Keratinocyte (primary cell): ENCODE measurements at regions not wholly inside any gene's neighbourhood (a gene's known extent, or its start where the extent isn't known, plus 50 kb on each side); places are given as distances from the start of the nearest gene placed in this dataset.

Source experiments
- EZH2 ChIP-seq: IDR thresholded peaks from one replicate; pipeline ENCODE4 v1.6.1; 2012; ENCODE audit warnings: inconsistent platforms, mild to moderate bottlenecking, low read length, moderate library complexity
- TF ChIP-seq, protein P1 (sequence below), 3 experiments: IDR thresholded peaks in 1 of 3; conservative IDR thresholded peaks in 1 of 3; optimal IDR thresholded peaks in 1 of 3; 2 replicates in 2 of 3; 3 replicates in 1 of 3; pipeline versions ENCODE3 to v1.5.1; 2011; ENCODE audit warnings: low read length in 3 of 3, mild to moderate bottlenecking in 3 of 3, moderate library complexity in 2 of 3, control low read depth in 1 of 3, inconsistent platforms in 1 of 3; ENCODE audit not compliant: insufficient read depth in 2 of 3; ENCODE audit errors: extremely low read depth in 1 of 3

DNA sequence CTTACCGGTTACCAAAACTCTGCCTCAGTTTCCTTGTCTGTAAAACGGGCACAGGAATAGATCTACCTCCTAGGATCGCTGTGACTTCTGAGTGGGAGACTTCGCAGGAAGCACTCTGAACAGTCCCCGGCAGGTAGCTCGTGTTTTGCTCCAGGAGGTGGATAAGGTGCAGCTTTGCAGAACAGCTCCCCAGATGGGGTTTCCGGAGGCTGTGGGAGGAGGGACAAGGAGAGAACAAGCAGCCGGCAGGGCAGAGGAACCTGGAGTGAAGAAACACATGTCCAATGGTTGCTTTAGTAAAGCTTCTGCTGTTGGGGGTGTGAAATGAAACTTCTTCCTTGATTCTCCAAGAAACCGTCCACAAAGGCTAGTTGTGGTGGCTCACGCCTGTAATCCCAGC, 95.5 kb upstream of the TARDBP start:
- TF ChIP-seq, protein P1, sequence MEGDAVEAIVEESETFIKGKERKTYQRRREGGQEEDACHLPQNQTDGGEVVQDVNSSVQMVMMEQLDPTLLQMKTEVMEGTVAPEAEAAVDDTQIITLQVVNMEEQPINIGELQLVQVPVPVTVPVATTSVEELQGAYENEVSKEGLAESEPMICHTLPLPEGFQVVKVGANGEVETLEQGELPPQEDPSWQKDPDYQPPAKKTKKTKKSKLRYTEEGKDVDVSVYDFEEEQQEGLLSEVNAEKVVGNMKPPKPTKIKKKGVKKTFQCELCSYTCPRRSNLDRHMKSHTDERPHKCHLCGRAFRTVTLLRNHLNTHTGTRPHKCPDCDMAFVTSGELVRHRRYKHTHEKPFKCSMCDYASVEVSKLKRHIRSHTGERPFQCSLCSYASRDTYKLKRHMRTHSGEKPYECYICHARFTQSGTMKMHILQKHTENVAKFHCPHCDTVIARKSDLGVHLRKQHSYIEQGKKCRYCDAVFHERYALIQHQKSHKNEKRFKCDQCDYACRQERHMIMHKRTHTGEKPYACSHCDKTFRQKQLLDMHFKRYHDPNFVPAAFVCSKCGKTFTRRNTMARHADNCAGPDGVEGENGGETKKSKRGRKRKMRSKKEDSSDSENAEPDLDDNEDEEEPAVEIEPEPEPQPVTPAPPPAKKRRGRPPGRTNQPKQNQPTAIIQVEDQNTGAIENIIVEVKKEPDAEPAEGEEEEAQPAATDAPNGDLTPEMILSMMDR (optimal IDR thresholded peaks at IDR 0.05 in 1 of 3, IDR thresholded peaks at IDR 0.05 in 1 of 3, conservative IDR thresholded peaks at IDR 0.05 in 1 of 3; ENCODE audit: extremely low read depth in 1 of 3, insufficient read depth in 2 of 3, low read length in 3 of 3), result no peak
- no peak for TF ChIP-seq EZH2
